SU-DHL-6 (cell line): ENCODE measurements at regions not wholly inside any gene's neighbourhood (a gene's known extent, or its start where the extent isn't known, plus 50 kb on each side); places are given as distances from the start of the nearest gene placed in this dataset.

ENCODE experiments used
- CTCF ChIP-seq: fragments of 200-600 bp; sonication (generic); IDR thresholded peaks from one replicate; pipeline ENCODE4 v1.5.1; 2017; ENCODE audit warnings: antibody characterized with exemption, mild to moderate bottlenecking, low read length, moderate library complexity; ENCODE audit not compliant: insufficient read depth, poor library complexity, severe bottlenecking
- EZH2phosphoT487 ChIP-seq: fragments of 200-600 bp; sonication (generic), shearing (Covaris generic); conservative IDR thresholded peaks from 2 replicates; pipeline ENCODE4 v1.6.1; 2018; ENCODE audit warnings: mild to moderate bottlenecking, antibody characterized with exemption, low read length, moderate library complexity, mixed read lengths

DNA sequence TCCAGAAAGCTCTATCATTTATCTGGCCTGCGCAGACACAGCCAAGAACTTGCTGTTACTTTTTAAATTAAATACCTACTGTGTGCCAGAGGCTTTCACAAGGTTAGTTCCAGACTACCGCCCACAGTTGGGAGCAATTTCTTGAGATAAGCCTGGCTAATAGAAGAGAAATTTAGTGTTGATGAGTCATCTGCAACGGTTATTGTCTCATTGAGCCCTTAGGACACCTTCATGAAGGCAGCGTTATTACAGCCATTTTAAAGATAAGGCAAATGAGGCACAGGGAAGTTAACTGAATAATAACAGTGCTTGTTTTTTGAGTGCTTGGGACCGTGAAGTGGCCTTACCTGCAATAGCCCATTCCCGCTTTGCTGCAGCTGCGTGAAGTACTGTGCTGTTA, 292.9 kb upstream of the MSX2 start:
- TF ChIP-seq CTCF (no peak), EZH2phosphoT487 (no peak)
